SU-DHL-6 (cell line): ENCODE measurements at regions not wholly inside any gene's neighbourhood (a gene's known extent, or its start where the extent isn't known, plus 50 kb on each side); places are given as distances from the start of the nearest gene placed in this dataset.

Experiments
- EZH2phosphoT487 ChIP-seq: fragments of 200-600 bp; sonication (generic), shearing (Covaris generic); conservative IDR thresholded peaks from 2 replicates; pipeline ENCODE4 v1.6.1; 2018; ENCODE audit warnings: mild to moderate bottlenecking, antibody characterized with exemption, low read length, moderate library complexity, mixed read lengths
- TF ChIP-seq, protein P1 (sequence below): fragments of 200-600 bp; sonication (generic); IDR thresholded peaks from one replicate; pipeline ENCODE4 v1.5.1; 2017; ENCODE audit warnings: antibody characterized with exemption, mild to moderate bottlenecking, low read length, moderate library complexity; ENCODE audit not compliant: insufficient read depth, poor library complexity, severe bottlenecking

DNA sequence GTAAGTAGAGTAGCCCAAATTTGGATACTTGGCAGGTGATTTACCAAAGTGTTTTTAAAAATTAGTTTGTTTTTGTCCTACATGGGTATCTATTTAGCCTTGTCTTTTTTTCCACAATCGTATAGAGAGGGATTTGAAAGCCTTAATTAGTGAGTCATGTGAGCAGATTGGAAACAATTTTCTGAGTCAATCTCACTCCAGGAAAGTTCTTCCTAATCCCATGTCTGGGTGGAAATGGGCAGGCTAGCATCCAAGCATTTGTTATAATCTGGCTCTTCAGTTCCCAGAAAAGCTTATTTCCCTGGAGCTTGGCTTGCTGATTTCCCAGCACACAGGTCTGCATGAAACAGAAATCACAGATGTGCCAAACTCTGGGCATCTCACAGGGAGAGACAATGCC lies 426.9 kb upstream of the BOD1L1 start:
- TF ChIP-seq, protein P1, sequence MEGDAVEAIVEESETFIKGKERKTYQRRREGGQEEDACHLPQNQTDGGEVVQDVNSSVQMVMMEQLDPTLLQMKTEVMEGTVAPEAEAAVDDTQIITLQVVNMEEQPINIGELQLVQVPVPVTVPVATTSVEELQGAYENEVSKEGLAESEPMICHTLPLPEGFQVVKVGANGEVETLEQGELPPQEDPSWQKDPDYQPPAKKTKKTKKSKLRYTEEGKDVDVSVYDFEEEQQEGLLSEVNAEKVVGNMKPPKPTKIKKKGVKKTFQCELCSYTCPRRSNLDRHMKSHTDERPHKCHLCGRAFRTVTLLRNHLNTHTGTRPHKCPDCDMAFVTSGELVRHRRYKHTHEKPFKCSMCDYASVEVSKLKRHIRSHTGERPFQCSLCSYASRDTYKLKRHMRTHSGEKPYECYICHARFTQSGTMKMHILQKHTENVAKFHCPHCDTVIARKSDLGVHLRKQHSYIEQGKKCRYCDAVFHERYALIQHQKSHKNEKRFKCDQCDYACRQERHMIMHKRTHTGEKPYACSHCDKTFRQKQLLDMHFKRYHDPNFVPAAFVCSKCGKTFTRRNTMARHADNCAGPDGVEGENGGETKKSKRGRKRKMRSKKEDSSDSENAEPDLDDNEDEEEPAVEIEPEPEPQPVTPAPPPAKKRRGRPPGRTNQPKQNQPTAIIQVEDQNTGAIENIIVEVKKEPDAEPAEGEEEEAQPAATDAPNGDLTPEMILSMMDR: no peak
- TF ChIP-seq EZH2phosphoT487: no peak
